CD4-positive, alpha-beta T cell treated with Interleukin-4 for 1 hour (primary cell): ENCODE measurements at regions not wholly inside any gene's neighbourhood (a gene's known extent, or its start where the extent isn't known, plus 50 kb on each side); places are given as distances from the start of the nearest gene placed in this dataset.
"Not testable (repeated sequence)": the region's sequence is repeated elsewhere in the genome, so short reads cannot be mapped to it uniquely, and the experiment has no call there.

ENCODE experiments used
- DNase-seq, 2 donors: peaks; one replicate each; pipeline ENCODE4 v3.0.0-alpha.2; 2020 to 2022

DNA sequence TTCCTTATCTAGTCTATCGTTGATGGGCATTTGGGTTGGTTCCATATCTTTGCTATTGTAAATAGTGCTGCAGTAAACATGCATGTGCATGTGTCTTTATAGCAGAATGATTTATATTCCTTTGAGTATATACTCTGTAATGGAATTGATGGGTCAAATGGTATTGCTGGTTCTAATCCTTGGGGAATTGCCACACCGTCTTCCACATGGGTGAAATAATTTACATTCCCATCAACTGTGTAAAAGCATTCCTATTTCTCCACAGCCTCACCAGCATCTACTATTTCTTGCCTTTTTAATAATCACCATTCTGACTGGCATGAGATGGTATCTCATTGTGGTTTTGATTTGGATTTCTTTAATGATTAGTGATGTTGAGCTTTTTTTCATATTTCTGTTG is 430.5 kb upstream of the TMPRSS15 start:
- DNase-seq: not testable (repeated sequence)

DNA sequence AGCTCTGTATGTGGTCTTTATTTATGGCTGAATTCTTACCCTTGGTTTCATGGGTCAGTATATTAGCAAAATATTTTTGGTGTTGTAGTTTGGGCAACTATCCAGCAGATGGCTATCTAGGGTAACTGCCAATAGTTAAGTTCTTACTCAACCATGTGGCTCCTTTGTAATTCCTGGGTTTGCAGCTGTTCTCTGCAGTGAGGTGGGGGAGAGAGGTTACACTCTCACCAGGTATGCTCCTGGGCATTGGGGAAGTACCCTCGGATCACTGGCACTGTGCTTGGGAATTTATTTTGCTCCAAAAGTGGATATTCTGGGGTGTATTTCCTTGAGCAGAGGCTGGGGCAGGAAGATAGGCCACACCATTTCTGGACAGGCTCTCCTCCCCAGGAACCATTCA is 436.7 kb upstream of the TMPRSS15 start:
- DNase-seq: no peak

DNA sequence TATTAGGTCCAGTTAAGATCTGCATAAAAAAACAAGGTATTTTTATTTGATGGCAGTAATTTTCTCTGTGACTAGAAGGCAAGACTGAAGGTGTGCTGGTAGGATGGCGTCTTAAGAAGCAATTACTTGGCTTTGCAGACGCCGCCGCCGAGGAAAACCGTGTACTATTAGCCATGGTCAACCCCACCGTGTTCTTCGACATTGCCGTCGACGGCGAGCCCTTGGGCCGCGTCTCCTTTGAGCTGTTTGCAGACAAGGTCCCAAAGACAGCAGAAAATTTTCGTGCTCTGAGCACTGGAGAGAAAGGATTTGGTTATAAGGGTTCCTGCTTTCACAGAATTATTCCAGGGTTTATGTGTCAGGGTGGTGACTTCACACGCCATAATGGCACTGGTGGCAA is 454.0 kb upstream of the TMPRSS15 start:
- not testable (repeated sequence) for DNase-seq

- no peak for DNase-seq
Observed at GRCh38 chr21:18869104-18869503, 465.5 kb upstream of the TMPRSS15 start.

GRCh38 chr21:18877917-18878316 is 474.3 kb upstream of the TMPRSS15 start:
- DNase-seq: no peak

DNA sequence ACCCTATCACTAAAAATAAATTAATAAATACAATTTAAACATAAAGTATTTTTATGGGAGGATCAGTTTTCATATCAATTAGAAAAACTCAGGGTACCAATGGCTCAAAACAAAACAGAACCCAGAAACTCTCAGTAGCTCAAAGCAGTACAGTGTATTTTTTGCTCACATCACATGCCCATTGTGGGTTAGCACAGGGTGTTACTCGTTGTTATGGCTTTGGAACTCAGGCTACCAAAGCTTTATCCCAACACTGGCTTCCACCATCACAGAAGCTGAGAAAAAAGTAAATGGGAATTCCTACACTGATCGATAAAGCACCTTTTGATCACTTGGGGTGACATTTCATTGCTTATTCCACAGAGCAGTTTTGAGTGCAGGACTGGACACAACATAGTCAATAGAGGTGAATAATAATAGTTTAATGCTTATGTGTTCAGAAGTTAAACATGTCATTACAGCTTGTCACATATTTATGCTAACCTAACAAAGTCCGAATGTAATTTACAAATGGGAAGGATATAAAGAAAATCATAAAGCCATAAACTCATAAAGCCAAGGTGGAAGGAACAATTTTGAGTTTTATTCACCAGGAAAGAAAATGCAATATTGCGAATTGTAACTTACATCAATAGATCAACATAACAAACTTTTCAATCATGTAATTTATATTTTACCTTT is 484.5 kb upstream of the TMPRSS15 start:
- DNase-seq: no peak

GRCh38 chr21:18893406-18893805 is 489.8 kb upstream of the TMPRSS15 start:
- DNase-seq: no peak

DNA sequence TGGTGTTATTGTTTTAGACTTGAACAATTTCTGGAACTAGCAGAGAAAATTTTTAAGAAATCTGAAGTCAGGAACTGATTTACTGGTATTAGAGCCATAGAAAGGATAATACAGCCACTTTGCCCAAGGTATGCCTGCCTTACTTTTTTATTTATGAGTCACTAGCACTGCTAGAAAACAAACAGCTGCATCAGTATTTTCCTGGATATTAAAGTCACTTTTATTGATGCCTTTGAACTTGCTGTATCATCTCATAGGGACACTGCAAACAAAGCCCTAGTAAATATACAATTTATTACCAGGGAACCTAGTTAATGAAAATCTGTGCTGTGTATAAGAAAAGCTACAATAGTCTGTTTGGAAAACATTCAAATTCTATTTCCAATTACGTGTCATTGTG is 490.8 kb upstream of the TMPRSS15 start:
- no peak for DNase-seq

- no peak for DNase-seq
Observed at GRCh38 chr21:18899261-18899660, 495.7 kb upstream of the TMPRSS15 start.

GRCh38 chr21:18902660-18903059 is 499.1 kb upstream of the TMPRSS15 start:
- no peak for DNase-seq

DNA sequence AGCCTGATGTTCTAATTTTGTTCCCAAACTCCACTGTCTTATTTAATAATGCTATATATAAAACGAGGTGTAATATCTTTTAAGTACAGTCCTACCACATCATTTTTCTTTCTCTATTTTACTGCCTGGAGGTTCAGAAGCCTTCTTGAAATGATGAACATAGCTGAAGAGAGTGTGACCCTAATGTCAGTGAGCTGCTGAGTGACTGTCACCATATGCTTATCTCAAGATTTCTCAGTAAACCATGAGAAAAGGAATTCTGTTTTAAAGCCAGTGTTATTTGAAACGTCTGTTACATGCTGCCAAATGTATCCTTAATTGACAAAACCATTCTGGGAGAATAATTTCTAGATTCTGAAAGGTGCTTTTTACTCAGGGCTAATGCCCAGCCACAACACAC is 503.5 kb upstream of the TMPRSS15 start:
- no peak for DNase-seq

- DNase-seq: no peak
Observed at GRCh38 chr21:18908641-18909040, 505.1 kb upstream of the TMPRSS15 start.

GRCh38 chr21:18913914-18914313 is 510.3 kb upstream of the TMPRSS15 start:
- DNase-seq: no peak

DNA sequence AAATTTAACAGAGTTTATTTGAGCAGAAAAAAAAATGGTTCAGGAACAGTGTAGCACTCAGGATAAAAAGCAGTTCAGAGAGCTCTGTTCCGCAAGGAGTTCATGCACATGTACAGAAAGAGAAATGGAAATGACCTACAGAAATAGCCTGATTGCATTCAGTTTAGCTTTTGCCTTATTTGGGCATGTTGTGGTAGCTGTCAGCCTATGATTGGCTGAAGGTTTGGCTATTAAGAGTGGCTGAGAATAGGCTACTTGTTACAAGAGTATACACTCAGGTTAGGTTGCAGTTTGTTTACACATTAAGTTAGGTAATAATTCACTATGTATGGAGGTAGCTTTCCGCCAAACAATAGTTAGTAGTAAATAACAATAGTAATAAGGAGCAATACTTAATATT is 511.0 kb upstream of the TMPRSS15 start:
- no peak for DNase-seq

- DNase-seq: no peak
Observed at GRCh38 chr21:18917622-18918021, 514.0 kb upstream of the TMPRSS15 start.

DNA sequence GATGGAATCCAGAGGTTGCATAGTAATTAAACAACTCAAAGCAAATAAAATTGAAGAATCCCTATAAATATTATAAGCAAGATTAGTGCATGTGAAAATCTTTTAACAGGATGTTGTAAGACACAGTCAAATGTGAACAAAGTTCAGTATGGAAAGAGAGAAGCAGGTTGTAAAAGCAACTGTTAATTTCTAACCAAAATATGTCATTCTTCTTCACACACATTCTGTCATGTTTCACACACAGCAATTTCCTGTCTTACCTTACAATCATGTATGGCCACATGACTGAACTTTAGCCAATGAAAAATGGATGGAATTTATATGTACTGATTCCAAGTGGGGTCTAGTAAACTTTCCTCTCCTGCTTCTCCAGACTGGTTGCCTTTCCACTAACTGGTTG is 527.7 kb upstream of the TMPRSS15 start:
- no peak for DNase-seq

DNA sequence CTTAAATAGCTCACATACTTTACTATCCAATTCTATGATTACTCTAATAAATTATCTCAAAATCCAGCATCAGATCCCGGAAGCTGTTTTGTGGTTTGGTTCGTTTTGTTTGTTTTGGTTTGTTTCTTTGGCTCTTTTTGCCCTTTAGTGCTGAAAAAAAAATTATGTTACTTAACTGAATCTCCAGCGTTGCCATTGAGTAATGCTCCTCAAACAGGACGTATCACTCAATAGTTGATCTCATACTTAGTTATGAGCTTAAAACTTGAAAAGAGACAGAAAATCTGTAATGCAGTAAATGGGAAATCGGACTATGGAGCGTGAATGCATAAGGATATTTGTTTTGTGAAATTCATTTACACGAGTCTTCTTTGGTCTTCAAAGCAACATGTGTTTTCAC is 533.8 kb upstream of the TMPRSS15 start:
- DNase-seq: no peak

DNA sequence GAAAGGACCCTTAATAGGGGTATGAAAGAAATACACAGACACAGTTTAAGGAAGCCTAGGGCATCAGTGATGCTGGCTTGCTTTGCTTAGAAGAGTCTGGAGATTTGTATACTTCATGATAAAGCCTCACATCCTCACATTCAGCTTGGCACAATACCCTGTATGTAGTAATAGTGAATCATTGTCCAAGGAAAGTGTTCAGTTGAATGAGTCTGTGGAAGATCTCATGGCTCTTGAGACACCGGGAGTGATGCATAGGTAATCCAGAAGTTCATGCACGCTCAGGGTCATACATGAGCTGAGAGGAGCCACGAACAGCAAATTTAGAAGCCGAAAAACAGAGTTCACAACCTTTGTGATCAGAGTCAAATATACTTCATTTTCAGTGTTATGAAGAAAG is 537.2 kb upstream of the TMPRSS15 start:
- DNase-seq: no peak

GRCh38 chr21:18950045-18950740 is 546.6 kb upstream of the TMPRSS15 start:
- no peak for DNase-seq

GRCh38 chr21:18951271-18952038 is 547.9 kb upstream of the TMPRSS15 start:
- no peak for DNase-seq

DNA sequence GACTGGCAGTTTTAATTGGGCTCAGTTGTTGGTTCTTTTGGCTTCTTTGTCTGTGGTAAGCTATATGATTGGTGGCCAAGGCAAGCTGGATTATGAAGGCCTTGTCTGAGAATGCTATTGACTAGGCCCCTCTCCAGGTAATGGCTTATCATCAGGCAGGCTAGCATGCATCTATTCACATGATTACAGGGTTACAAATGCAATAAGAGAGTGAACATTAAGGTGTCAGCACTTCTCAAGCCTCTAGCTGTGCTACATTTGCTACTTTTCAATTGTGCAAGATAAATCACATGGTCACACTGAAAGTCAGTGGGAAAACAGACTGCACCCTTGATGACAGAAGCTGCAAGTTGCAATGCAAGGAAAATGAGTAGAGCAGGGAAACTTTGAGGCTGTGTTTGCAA is 550.9 kb upstream of the TMPRSS15 start:
- DNase-seq: no peak

DNA sequence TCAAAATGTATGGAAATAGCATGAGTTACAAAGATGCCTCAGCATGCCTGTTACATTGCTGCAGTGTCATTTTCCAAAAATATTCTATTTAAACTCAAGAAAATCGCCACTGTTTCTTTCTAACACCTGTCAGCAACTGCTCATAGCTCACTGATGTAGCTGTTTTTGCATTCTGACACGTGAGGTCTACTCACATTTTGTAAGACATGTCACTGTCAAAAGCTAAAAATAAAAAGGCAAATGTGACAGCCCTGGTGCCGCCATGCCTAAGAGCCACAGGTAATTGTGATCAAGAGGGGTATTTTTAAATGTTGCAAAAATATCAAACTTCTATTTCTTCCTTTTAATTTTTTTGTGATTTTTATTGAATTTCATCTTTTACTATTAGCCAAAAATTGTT is 556.2 kb upstream of the TMPRSS15 start:
- DNase-seq: no peak

- DNase-seq: no peak
Observed at GRCh38 chr21:18960306-18960705, 556.7 kb upstream of the TMPRSS15 start.

GRCh38 chr21:18970416-18970815 is 566.8 kb upstream of the TMPRSS15 start:
- DNase-seq: no peak
